A673 (cell line): ENCODE measurements at regions not wholly inside any gene's neighbourhood (a gene's known extent, or its start where the extent isn't known, plus 50 kb on each side); places are given as distances from the start of the nearest gene placed in this dataset.
A peak's percentile ranks its signal among the peaks of the same experiment; 100 is the strongest.

Source experiments
- BruUV-seq: library from RNA; stranded (reverse); fragments of 400-500 nt; replicated peaks from 2 replicates; lab custom pipeline; 2021; lab: Mats Ljungman, UMichigan
- CTCF ChIA-PET: fragments of 300-600 bp; sonication (Branson Sonifier 250); formaldehyde crosslinking; loops from one replicate; lab custom pipeline; 2022; ENCODE audit warnings: antibody characterized with exemption; lab: Charles Lee
- POLR2A ChIA-PET: fragments of 300-600 bp; sonication (Branson Sonifier 250); formaldehyde crosslinking; loops from one replicate; lab custom pipeline; 2022; ENCODE audit warnings: antibody characterized with exemption; ENCODE audit not compliant: low non-redundant PET; lab: Charles Lee
- DNase-seq: peaks from one replicate; pipeline ENCODE4 v3.0.0-alpha.2; 2015; ENCODE audit warnings: low spot score
- H3K27ac ChIP-seq: fragments of 200-600 bp; sonication (generic); 2 replicates; pipeline ENCODE4 v1.5.1; 2016; ENCODE audit warnings: mixed run types, low read depth, mild to moderate bottlenecking, mixed read lengths, antibody characterized with exemption, low read length; ENCODE audit not compliant: poor library complexity, severe bottlenecking
- H3K27me3 ChIP-seq: fragments of 200-600 bp; sonication (generic); replicated peaks from 2 replicates; pipeline ENCODE4 v1.6.1; 2017; ENCODE audit warnings: mixed run types, low read depth, mild to moderate bottlenecking, mixed read lengths, antibody characterized with exemption, low read length; ENCODE audit not compliant: insufficient read depth, poor library complexity
- H3K36me3 ChIP-seq: fragments of 200-600 bp; sonication (generic); 2 replicates; pipeline ENCODE4 v1.6.1; 2016; ENCODE audit warnings: mixed run types, mild to moderate bottlenecking, mixed read lengths, antibody characterized with exemption, low read length; ENCODE audit not compliant: insufficient read depth, poor library complexity, severe bottlenecking
- H3K4me1 ChIP-seq: fragments of 200-600 bp; sonication (generic); 2 replicates; pipeline ENCODE4 v1.6.1; 2017; ENCODE audit warnings: mixed run types, mild to moderate bottlenecking, mixed read lengths, antibody characterized with exemption, low read length; ENCODE audit not compliant: insufficient read depth, poor library complexity, severe bottlenecking
- H3K4me3 ChIP-seq: fragments of 200-600 bp; sonication (generic); 2 replicates; pipeline ENCODE4 v1.5.1; 2016; ENCODE audit warnings: low read depth, mixed run types, mild to moderate bottlenecking, mixed read lengths, low read length; ENCODE audit not compliant: poor library complexity, severe bottlenecking
- H3K9me3 ChIP-seq: fragments of 200-600 bp; sonication (generic); 2 replicates; pipeline ENCODE4 v1.6.1; 2016; ENCODE audit warnings: mixed run types, low read depth, mild to moderate bottlenecking, mixed read lengths, antibody characterized with exemption, low read length; ENCODE audit not compliant: poor library complexity, severe bottlenecking
- CTCF ChIP-seq: fragments of 300-800, 200-600 bp; sonication (generic); conservative IDR thresholded peaks from 2 replicates; pipeline ENCODE4 v1.5.1; 2017; ENCODE audit warnings: low read depth, mild to moderate bottlenecking, antibody characterized with exemption, low read length, moderate library complexity, mixed read lengths
- EZH2 ChIP-seq: fragments of 200-600 bp; sonication (generic); IDR thresholded peaks from 2 replicates; pipeline ENCODE4 v1.6.1; 2017; ENCODE audit warnings: borderline replicate concordance, low read depth, mild to moderate bottlenecking, mixed read lengths, antibody characterized with exemption, low read length; ENCODE audit not compliant: poor library complexity, severe bottlenecking
- intact Hi-C: fragments of 100-400 bp; cut with micrococcal nuclease; formaldehyde crosslinking; loops from one replicate; pipeline ENCODE4 v1.10.0; 2022; ENCODE audit not compliant: unreplicated experiment

- no peak for DNase-seq
- H3K4me3 ChIP-seq, result no peak overlapping the region
- no TSS peak for BruUV-seq
- no peaks in the 10 kb centered on the region for H3K27me3 ChIP-seq
- H3K27ac ChIP-seq, result no peak overlapping the region
- peaks cover 6% of the 10 kb centered on the region for H3K4me1 ChIP-seq
- ChIA-PET POLR2A (no interaction called here), CTCF (no interaction called here)
- no peaks in the 10 kb centered on the region for H3K9me3 ChIP-seq
- TF ChIP-seq CTCF, result no peak
- TF ChIP-seq EZH2, result no peak
- intact Hi-C loops, result no loop called here
- no peaks in the 10 kb centered on the region for H3K36me3 ChIP-seq
Measured at GRCh38 chr5:124868676-124869075, 122.2 kb upstream of the ZNF608 start.

- BruUV-seq, result no TSS peak
- Histone ChIP-seq H3K27ac (no peak overlapping the region), H3K4me3 (no peak overlapping the region), H3K4me1 (peaks cover 6% of the 10 kb centered on the region), H3K36me3 (no peaks in the 10 kb centered on the region), H3K27me3 (no peaks in the 10 kb centered on the region), H3K9me3 (no peaks in the 10 kb centered on the region)
- intact Hi-C loops, result no loop called here
- TF ChIP-seq EZH2 (no peak), CTCF (no peak)
- POLR2A ChIA-PET, result no interaction called here
- DNase-seq, result no peak
- CTCF ChIA-PET, result no interaction called here
Measured at GRCh38 chr5:124869426-124870033, 123.1 kb upstream of the ZNF608 start.

- no peak for TF ChIP-seq EZH2
- no peak overlapping the region for H3K27ac ChIP-seq
- CTCF ChIA-PET, result no interaction called here
- H3K36me3 ChIP-seq, result no peaks in the 10 kb centered on the region
- intact Hi-C loops, result no loop called here
- DNase-seq, result no peak
- H3K27me3 ChIP-seq, result no peaks in the 10 kb centered on the region
- POLR2A ChIA-PET, result no interaction called here
- H3K9me3 ChIP-seq, result no peaks in the 10 kb centered on the region
- peaks cover 6% of the 10 kb centered on the region for H3K4me1 ChIP-seq
- no TSS peak for BruUV-seq
- H3K4me3 ChIP-seq, result no peak overlapping the region
Measured at GRCh38 chr5:124870070-124870469, 123.6 kb upstream of the ZNF608 start.

DNA sequence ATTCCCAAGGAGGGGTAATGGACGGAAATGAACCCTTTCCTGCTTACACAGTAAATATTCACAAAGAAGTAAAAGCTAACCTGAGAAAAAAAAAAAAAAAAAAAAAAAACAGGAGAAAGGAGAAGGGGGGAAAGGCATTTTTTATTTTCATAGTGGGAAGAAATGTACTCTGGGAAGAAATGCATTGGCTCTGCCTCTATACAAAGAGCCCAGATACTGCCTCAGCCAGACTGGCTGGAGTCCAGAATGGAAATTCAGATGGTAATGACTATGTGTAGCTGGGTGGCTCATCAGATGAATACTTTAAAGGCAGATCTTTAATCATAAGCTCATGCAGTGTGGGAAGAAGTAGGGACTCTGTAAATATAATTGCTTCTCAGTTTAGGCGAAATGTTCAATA is 124.9 kb upstream of the ZNF608 start:
- Histone ChIP-seq H3K36me3 (no peaks in the 10 kb centered on the region), H3K27me3 (no peaks in the 10 kb centered on the region), H3K9me3 (no peaks in the 10 kb centered on the region), H3K4me1 (peaks cover 5% of the 10 kb centered on the region), H3K27ac (no peak overlapping the region), H3K4me3 (no peak overlapping the region)
- intact Hi-C loops, result no loop called here
- ChIA-PET POLR2A (no interaction called here), CTCF (no interaction called here)
- peak; percentile 33 for DNase-seq
- no TSS peak for BruUV-seq
- TF ChIP-seq CTCF (no peak), EZH2 (no peak)
